ENCODE measurements at regions not wholly inside any gene's neighbourhood (a gene's known extent, or its start where the extent isn't known, plus 50 kb on each side); places are given as distances from the start of the nearest gene placed in this dataset.

DNA sequence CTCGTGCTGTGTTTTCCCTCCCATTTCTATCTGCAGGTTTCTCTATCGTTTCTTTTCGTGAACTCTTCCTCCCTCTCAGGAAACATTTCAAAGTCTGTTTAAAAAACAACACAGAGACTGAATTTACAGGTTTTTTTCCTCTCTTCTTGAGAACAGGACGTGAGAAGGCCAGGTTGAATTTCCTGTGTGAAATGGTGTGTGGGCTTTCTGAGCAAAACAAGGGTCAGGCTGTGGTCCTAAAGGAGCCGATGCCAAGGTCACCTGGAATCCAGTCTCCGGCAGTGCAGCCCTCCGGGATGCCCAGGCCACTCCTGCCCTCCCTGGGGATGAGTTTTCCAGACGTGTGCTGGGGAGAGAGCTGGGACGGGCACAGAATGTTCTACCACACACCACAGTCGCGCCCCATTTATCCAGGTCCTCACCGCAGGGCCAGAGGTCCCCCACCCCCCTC is 62.7 kb upstream of the RUNX3 start:
- DNase-seq (ENCODE audit: insufficient read length, low spot score), result no peak

DNA sequence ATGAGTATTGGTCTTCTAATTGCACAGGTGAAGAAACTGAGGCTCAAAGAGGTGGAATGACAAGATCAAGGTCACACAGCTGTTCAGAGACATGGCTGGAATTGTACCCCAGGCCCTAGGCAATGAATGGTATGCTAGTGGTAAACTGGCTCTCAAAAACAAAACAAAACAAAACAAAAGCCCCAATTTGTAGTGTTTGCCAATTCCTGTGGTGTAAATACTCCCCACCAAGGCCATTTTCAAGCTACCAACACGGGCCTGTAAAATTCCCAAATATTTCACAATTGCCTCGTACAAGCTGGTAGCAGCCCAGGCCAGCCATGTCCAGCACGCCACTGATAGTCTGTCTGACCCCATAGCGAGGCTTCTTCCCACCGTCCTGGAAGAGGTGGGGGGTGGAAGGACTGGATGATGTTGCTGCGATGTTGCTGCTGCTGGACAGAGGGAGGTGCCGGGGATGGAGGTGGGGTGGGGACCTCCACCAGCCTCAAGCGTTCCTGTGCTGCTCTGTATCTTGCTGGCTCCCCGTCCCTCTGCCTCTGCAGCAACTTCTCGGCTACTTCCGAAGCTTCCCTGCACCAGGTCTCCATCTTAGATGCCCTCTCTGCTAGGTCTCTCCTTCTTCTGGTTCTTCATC is 62.2 kb upstream of the RUNX3 start:
- FAIRE-seq, result no peak
- no peak for DNase-seq (ENCODE audit: insufficient read length, low spot score)

More for the DNA sequence above, 62.7 kb upstream of the RUNX3 start:
- no peak for FAIRE-seq

DNA sequence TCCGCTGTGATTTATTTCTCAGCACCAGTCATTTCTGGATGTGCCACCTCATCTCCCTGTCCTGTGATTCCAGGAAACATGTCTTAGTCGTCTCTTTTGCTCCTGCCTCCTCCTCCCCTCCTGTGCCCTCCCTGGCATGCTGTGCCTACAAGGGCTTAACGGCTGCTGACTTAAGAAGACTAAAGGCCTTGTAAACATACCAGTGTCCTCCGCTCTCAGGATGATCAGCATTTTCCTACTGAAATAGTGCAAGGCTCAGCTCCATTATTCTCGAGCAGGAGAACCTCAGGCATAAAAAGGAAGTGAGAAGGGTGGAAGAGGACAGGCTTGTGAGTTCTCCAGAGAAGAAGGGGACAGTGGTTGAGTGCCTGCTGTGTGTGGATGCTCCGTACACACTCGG is 61.6 kb upstream of the RUNX3 start:
- DNase-seq (ENCODE audit: insufficient read length, low spot score) (no peak), FAIRE-seq (no peak)

DNA sequence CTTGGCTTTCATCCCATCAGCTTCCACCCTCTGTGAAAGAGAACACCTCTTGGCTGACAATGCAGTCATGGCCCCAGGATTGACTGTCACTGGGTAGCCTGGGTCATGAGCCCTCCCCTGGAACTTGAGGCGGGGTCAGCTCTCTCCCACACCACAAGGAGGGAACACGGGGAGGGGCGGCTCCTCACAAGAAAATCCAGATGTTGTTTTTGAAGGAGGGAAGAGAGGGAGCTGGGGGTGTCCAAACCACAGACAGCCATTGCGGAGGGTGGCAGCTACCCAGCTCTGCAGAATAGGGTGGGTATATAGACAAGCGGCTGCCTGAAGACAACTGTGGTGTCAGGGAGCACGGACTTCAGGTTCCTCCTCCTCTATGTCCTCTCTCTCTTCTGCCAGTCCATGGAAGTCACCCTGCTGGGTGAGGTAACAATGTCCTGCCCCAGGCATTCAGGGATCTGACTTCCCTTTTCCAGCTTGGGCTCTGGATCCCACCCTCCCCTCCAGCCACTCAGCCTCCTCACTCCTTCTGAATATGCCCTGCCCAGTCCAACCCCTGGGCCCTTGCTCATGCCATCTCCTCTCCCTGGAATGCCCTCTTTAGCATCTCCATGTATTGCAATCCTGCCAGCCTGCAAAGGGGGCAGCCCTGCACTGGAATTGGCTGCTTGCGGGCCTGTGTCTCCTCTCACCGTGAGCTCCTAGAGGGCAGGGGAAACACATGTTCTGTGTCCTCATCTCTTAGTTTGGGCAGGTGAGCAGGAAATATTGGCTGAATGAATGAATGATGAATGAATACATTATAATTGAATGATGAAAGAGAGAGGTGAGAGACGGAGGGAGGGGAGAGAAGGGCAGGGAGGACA is 60.9 kb upstream of the RUNX3 start:
- FAIRE-seq, result no peak
- DNase-seq (ENCODE audit: insufficient read length, low spot score), result no peak

DNA sequence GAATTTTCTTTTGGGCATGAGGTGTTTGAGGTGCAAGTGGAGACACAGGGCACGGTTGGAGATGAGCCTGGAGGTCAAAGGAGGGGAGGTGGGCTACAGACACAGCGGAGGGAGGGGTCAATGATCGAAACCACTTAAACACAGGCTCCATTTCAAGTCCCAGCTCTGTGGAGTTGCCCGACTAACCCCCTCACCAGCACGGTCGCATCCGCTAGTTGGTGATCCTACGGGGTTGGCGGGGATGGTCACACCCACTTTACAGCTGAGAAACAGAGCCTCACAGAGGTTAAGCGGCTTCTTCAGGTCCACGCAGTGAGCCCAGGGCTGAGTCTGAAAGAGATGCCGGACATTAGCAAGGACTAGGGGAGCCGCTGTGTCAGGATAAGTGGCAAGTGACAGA is 60.1 kb upstream of the RUNX3 start:
- FAIRE-seq (no peak), DNase-seq (ENCODE audit: insufficient read length, low spot score) (no peak)

DNA sequence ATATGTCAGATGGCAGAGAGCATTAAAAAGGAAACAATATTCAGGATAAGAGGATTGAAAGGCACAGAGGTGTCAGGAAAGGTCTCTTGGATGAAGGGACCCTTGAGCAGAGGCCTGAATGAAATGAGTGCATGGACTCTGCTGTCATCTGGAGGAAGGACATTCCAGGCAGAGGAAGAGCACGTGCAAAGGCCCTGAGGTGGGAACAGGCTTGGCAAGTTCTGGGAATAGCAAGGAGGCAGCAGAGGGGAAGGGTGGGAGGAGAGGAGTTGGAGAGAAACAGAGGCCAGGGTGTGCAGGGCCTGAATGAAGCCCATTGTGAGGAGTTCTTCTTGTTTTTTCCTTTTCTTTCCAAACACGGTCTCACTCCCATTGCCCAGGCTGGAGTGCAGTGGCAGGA is 59.0 kb upstream of the RUNX3 start:
- no peak for FAIRE-seq
- DNase-seq (ENCODE audit: insufficient read length, low spot score), result no peak

DNA sequence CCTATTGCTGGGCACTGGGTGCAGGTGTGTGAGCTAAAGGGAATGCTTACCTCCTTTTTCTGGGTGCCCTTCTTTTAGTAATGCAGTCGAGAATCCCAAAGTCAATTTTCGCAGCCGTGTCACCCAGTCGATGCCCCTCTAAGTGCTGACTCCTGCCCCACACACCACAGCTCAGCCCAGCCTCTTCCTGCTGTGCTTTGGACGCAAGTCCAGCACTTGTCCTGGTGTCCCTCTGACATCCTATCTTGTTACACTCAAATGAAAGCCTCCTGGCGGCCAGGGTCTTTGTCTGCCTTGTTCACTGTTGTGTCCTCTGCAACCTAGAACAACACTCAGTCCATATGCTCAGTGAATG is 58.5 kb upstream of the RUNX3 start:
- FAIRE-seq (peak; percentile 20), DNase-seq (ENCODE audit: insufficient read length, low spot score) (no peak)

DNA sequence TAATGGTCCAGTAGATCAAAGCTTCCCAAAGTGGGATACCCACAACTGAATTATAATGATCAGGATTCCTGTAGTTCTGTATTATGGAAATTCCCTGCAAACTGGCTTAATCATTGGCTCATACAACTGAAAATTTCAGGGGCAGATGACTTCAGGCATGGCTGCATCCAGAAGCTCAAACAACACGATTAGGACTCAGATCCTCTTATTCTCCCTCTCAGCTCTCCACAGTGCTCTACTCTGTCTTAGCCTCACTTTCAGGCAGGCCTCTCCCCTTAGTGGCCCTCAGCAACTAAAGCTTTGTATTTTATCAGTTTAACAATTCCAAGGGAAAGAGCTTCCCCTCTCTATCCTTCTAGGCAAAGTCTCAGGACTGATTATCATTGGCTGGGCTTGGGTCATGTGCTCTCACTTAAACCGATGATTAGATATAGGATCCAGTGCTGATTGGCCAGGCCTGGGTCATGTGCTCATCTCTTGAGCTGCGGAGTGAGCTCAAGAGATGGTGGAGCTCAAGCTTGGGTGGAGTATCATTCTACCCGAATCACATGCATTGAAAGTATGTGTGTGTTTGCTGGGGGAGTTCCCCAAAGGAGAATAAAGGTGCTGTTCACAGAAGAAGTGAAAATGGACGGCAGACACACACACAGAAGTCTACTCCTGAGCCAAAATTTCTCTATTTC is 57.9 kb upstream of the RUNX3 start:
- DNase-seq (ENCODE audit: insufficient read length, low spot score) (no peak), FAIRE-seq (no peak)

DNA sequence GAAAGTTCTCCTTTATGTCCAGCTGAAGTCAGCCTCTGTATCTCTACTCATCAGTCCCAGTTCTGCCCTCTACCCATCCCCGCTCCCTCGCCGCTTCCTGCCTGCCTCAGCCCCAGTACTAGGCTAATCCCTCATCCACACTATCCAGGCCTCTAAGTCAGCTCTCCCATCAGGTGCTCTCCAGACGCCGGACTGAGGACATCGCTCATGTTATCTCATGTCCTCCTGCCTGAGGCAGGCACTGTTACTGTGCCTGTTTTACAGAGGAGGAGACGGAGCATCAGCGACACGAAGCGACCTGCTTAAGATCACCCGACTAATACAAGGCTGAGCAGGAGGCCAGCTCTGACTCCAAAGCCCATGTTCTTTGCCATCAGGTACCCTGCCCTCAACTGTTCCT is 57.3 kb upstream of the RUNX3 start:
- FAIRE-seq (no peak), DNase-seq (ENCODE audit: insufficient read length, low spot score) (no peak)

DNA sequence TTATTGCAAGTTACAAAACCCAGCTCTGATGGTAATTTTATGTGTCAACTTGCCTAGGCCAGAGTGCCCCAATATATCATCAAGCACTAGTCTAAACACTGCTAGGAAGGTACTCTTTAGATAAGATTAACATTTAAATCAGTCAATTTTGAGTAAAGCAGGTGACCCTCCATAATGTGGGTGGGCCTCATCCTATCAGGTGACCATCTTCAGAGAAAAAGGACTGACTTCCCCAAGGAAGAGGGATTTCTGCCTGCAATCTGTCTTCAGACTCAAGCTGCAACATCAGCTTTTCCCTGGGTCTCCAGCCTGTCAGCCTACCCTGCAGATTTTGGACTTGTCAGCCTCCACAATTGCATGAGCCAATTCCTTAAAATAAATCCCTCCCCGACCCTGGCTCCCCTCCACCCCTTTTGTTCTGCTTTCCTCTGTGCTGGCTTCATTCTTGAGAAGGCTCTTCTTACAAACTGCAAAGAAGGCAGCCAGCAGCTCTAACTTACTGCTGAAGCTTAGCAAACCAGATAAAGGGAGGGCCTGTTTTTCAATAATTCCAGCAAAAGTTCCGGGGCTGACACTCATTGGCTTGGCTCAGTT is 56.4 kb upstream of the RUNX3 start:
- FAIRE-seq, result no peak
- no peak for DNase-seq (ENCODE audit: insufficient read length, low spot score)

DNA sequence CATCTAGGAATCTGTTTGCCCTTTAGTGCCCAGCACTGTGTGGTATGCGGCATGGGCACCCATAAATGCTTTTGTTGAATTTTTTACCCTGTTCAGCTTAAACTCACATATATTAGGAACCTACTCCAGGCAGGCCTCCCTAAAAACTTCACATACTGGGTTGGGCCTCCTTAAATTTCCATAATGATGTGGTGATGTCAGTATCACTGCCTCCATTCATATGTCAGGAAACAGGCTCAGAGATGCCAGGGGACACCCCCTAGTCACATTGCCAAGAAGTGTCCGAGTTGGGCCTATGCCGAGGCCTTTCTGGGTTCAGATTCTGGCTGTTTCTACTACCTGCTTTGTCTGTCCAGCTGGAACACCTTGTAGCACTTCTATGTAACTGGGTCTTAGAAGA is 55.7 kb upstream of the RUNX3 start:
- no peak for FAIRE-seq
- DNase-seq (ENCODE audit: insufficient read length, low spot score), result no peak

DNA sequence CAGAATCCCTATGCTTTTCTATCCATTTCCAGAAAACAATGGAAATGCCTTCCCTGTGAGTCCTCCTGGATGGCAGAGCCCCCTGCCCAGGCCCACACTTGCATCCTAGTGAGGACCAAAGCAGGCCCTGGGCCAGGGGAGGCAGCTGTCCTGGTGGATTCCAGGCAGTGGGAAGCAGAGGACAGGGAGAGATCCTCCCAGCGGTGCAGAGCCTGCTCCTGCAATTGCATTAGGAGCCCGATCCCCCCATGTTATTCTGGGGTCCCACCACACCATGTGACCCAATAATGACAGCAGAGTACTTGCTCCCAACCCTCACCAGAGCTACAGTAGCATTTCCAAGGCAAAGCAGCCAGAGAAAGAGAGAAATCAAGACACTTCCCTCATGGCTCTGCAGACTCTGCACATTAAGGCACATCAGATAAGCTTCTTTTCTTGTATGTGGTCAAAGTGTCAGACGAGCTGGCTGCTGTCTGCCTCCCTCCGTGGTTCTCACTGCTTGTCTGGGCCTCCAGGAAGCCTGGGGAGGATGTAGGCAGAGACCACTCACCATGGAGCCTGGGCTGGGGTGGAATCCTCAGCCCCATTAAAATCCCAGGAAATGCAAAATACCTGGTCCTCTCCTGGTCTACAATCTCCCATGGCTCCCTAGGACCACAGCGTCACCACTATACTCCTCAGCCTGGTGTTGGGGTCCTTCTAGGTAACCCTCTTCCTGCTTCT is 54.9 kb upstream of the RUNX3 start:
- FAIRE-seq (no peak), DNase-seq (ENCODE audit: insufficient read length, low spot score) (no peak)

DNA sequence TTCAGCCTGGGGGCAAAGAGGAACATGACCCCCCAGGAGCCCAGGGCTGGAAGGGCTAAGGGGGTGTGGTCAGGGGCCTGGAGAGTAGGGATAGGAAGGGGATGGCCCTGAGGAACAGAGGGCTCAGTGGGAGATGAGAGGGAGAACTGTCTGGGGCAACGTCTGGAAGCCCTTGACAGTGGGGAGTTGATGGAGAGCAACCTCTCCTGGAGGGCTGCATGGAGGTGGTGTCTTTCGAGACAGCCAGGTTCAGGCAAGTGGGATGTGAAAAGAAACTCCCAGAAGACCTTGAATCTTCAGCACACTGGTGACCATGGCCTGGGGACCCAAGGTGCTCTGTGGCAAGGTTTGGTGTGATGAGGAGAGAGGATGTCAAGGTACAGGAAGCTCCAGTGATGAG is 54.2 kb upstream of the RUNX3 start:
- FAIRE-seq (no peak), DNase-seq (ENCODE audit: insufficient read length, low spot score) (no peak)

DNA sequence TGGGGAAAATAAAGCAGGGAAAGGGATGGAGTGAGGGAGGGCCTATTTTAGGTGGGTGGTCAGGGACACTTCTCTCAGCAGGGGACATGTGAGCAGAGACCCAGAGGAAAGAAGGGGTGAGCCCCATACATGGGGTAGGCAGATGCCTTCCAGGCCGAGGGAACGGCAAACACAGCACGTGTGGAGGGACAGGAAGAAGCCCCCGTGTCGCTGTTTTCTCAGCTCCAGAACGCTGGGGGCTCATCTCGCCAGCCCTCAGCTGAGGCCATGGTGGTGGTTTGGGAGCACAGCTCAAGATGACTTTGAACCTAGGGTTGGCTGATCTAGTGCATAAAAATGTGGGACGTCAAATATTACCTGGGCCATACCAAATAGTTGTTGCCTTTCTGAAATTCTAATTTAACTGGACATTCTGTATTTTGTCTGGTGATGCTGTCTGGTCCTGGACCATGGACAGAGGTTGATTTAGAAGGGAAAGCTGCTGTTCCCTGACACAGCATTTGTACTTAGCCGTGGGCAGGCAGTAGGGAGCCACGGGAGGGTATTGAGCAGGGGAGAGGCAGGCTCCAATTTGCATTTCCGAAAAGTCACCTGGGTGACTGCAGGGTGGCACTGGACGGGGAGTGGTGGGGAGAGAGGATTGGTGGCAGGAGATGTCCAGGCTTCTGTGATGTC is 53.1 kb upstream of the RUNX3 start:
- DNase-seq (ENCODE audit: insufficient read length, low spot score) (no peak), FAIRE-seq (no peak)

DNA sequence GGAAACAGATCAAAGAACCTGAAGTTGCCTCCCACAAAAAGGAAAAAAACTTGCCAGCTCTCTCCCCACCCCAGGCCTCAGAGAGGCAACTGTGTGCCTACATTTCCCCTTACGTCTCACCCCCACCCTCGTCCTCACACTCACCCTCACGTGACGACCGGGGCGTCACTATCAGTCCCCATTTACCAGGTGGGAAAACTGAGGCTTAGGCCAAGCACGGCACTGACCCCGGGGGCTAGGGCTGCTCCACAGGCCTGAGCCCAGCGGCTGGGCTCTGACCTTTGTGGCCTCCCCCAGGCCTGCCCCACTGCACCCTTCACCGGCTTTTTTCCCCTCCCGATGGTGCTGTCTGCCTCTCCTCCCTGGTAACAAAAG is 51.5 kb upstream of the RUNX3 start:
- FAIRE-seq (no peak), DNase-seq (ENCODE audit: insufficient read length, low spot score) (no peak)

DNA sequence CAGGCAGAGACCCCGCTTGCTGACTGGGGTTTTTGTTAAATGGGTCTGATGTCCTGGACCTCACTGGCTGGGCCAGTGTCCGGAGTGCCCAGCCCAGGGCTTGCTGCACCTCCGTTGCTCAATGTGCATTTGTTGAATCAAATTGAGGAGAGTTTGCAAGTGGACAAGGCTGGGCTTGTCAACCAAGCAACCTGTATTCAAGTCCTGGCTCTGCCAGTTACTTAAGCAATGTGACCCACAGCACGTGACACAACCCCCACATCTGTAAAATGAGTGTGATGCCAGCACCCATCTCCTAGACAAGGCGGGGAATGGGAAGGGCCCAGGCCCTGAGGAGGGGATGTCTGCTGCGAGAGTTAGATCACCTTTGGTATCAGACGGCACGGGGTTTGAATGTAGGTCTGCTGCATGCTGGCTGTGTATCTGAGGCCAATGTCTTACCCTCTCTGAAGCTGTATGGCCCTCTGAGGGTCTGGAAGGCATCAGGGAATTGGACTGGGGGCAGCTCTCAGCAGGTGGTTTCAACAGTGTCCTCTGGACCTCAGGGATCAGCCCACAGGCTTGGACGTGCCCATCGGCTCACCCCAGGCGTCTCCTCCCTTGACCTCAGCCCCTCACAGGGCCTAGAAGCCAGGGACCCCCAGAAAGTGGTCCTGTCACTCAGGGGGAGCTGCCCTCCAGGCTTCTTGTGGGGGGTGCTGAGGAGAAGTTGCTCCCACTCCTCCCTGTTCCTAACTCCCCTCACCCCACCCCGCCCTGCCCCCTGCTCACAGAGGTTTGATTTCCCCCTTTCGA is 51.0 kb upstream of the RUNX3 start:
- FAIRE-seq (no peak), DNase-seq (ENCODE audit: insufficient read length, low spot score) (no peak)

All from HTR-8/SVneo (cell line).